KMS-11 (cell line): ENCODE measurements at regions not wholly inside any gene's neighbourhood (a gene's known extent, or its start where the extent isn't known, plus 50 kb on each side); places are given as distances from the start of the nearest gene placed in this dataset.

Experiments used
- H2AFZ ChIP-seq: fragments of 200-600 bp; sonication (generic); 2 replicates; pipeline ENCODE4 v1.6.1; 2016; ENCODE audit warnings: antibody characterized with exemption, mixed run types, low read depth
- H3K27ac ChIP-seq: fragments of 200-600 bp; sonication (generic); 2 replicates; pipeline ENCODE4 v1.6.1; 2016; ENCODE audit warnings: mild to moderate bottlenecking, mixed run types
- H3K27me3 ChIP-seq: fragments of 200-600 bp; sonication (generic); 2 replicates; pipeline ENCODE4 v1.6.1; 2017; ENCODE audit warnings: mild to moderate bottlenecking, low read depth, mixed run types, moderate library complexity; ENCODE audit not compliant: insufficient read depth
- H3K36me3 ChIP-seq: fragments of 200-600 bp; sonication (generic); 2 replicates; pipeline ENCODE4 v1.6.1; 2017; ENCODE audit warnings: mild to moderate bottlenecking, mixed run types; ENCODE audit not compliant: insufficient read depth
- H3K4me1 ChIP-seq: fragments of 200-600 bp; sonication (generic); 2 replicates; pipeline ENCODE4 v1.6.1; 2016; ENCODE audit warnings: mild to moderate bottlenecking, low read depth, mixed run types; ENCODE audit not compliant: poor library complexity, severe bottlenecking
- H3K4me2 ChIP-seq: fragments of 200-600 bp; sonication (generic); 2 replicates; pipeline ENCODE4 v1.7.0; 2016; ENCODE audit warnings: mild to moderate bottlenecking, mixed run types
- H3K4me3 ChIP-seq: fragments of 200-600 bp; sonication (generic); IDR thresholded peaks from 2 replicates; pipeline ENCODE4 v1.6.1; 2017; ENCODE audit warnings: low read depth, low read length, mixed read lengths; ENCODE audit not compliant: insufficient read depth
- H3K79me2 ChIP-seq: fragments of 200-600 bp; sonication (generic); 2 replicates; pipeline ENCODE4 v1.6.1; 2016; ENCODE audit warnings: low read depth, mixed run types; ENCODE audit not compliant: insufficient read depth
- H3K9ac ChIP-seq: fragments of 200-600 bp; sonication (generic); 2 replicates; pipeline ENCODE4 v1.6.1; 2016; ENCODE audit warnings: mild to moderate bottlenecking, mixed run types
- H4K20me1 ChIP-seq: fragments of 200-600 bp; sonication (generic); 2 replicates; pipeline ENCODE4 v1.6.1; 2016; ENCODE audit warnings: mild to moderate bottlenecking, mixed run types; ENCODE audit not compliant: insufficient read depth
- CTCF ChIP-seq: fragments of 200-600 bp; sonication (generic); conservative IDR thresholded peaks from 2 replicates; pipeline ENCODE4 v1.6.1; 2017; ENCODE audit warnings: low read depth, mild to moderate bottlenecking, antibody characterized with exemption, low read length, moderate library complexity, mixed read lengths

- H3K79me2 ChIP-seq = no peaks in the 10 kb centered on the region
- no peak for TF ChIP-seq CTCF
- no peaks in the 10 kb centered on the region for H3K36me3 ChIP-seq
- no peak overlapping the region for H3K4me2 ChIP-seq
- H3K9ac ChIP-seq = no peak overlapping the region
- H4K20me1 ChIP-seq = no peaks in the 10 kb centered on the region
- no peak overlapping the region for H3K4me3 ChIP-seq
- no peak overlapping the region for H2AFZ ChIP-seq
- no peak overlapping the region for H3K27ac ChIP-seq
- no peaks in the 10 kb centered on the region for H3K4me1 ChIP-seq
- no peaks in the 10 kb centered on the region for H3K27me3 ChIP-seq
Observed at GRCh38 chr4:28774344-28774743, 1913.7 kb downstream of the STIM2 start.

- Histone ChIP-seq H3K4me3 (no peak overlapping the region), H4K20me1 (no peaks in the 10 kb centered on the region), H3K79me2 (no peaks in the 10 kb centered on the region), H2AFZ (no peak overlapping the region), H3K4me1 (no peaks in the 10 kb centered on the region), H3K27me3 (no peaks in the 10 kb centered on the region), H3K36me3 (no peaks in the 10 kb centered on the region), H3K9ac (no peak overlapping the region), H3K4me2 (no peak overlapping the region), H3K27ac (no peak overlapping the region)
- no peak for TF ChIP-seq CTCF
Observed at GRCh38 chr4:28776004-28776403, 1915.4 kb downstream of the STIM2 start.

GRCh38 chr4:28784188-28784587 lies 1923.5 kb downstream of the STIM2 start:
- no peaks in the 10 kb centered on the region for H4K20me1 ChIP-seq
- H3K79me2 ChIP-seq = no peaks in the 10 kb centered on the region
- H3K9ac ChIP-seq = no peak overlapping the region
- no peak overlapping the region for H3K4me2 ChIP-seq
- no peak for TF ChIP-seq CTCF
- H3K27me3 ChIP-seq = no peaks in the 10 kb centered on the region
- H2AFZ ChIP-seq = no peak overlapping the region
- no peak overlapping the region for H3K4me3 ChIP-seq
- no peaks in the 10 kb centered on the region for H3K36me3 ChIP-seq
- H3K27ac ChIP-seq = no peak overlapping the region
- H3K4me1 ChIP-seq = peaks cover 13% of the 10 kb centered on the region

- Histone ChIP-seq H3K27me3 (no peaks in the 10 kb centered on the region), H3K79me2 (no peaks in the 10 kb centered on the region), H3K36me3 (no peaks in the 10 kb centered on the region), H3K4me3 (no peak overlapping the region), H3K4me2 (peak overlapping the region; percentile 17), H3K4me1 (peaks cover 13% of the 10 kb centered on the region), H2AFZ (peak overlapping the region; percentile 8; the same call in 1 of the 2 replicates), H3K27ac (peak overlapping the region; percentile 49; the same call in 1 of the 2 replicates), H4K20me1 (no peaks in the 10 kb centered on the region), H3K9ac (no peak overlapping the region)
- no peak for TF ChIP-seq CTCF
Observed at GRCh38 chr4:28787947-28788346, 1927.3 kb downstream of the STIM2 start.
